ENCODE measurements at regions not wholly inside any gene's neighbourhood (a gene's known extent, or its start where the extent isn't known, plus 50 kb on each side); places are given as distances from the start of the nearest gene placed in this dataset.

DNA sequence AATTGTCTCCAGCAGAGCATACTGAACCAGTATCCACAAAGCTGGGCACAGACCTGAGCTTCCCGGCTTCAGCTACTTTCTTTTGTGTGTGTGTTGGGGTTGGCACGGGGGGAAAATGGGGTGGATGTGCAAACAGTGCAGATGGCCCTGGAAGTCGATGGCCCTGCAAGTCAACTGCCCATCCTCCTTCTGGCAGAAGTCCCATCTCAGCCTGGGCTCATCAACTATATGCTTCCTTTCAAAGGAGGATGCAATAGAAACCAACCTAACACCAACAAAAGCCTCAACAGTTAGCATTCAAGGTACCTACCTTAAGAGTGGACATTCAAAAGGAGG is 55.7 kb downstream of the SOX9 start:
- Histone ChIP-seq H3K36me3 (ENCODE audit: insufficient read depth) (no peaks in the 10 kb centered on the region), H3K4me2 (no peak overlapping the region), H3K9me2 (ENCODE audit: insufficient read depth) (peaks cover 13% of the 10 kb centered on the region), H3K79me2 (replicated peaks; ENCODE audit: insufficient read depth) (no peaks in the 10 kb centered on the region), H3K27ac (ENCODE audit: low read depth) (no peak overlapping the region), H3K4me1 (ENCODE audit: insufficient read depth) (peaks cover 19% of the 10 kb centered on the region; the same call in 1 of the 2 replicates), H3K27me3 (ENCODE audit: insufficient read depth) (no peaks in the 10 kb centered on the region), H3K4me3 (no peak overlapping the region), H3F3A (replicated peaks; ENCODE audit: low read depth) (no peaks in the 10 kb centered on the region), H2AFZ (no peak overlapping the region), H4K20me1 (replicated peaks; ENCODE audit: insufficient read depth) (no peaks in the 10 kb centered on the region)
- H3K4me3 Mint-ChIP-seq: no peak overlapping the region
- TF ChIP-seq EZH2phosphoT487 (IDR thresholded peaks at IDR 0.05; ENCODE audit: unreplicated experiment) (no peak), EZH2 (IDR thresholded peaks at IDR 0.05; ENCODE audit: low read depth, unreplicated experiment) (no peak), JUNB (IDR thresholded peaks at IDR 0.05; ENCODE audit: unreplicated experiment) (no peak), POLR2AphosphoS5 (IDR thresholded peaks at IDR 0.05; ENCODE audit: low read depth) (no peak), NANOG (IDR thresholded peaks at IDR 0.05; ENCODE audit: borderline replicate concordance) (no peak), STAT1 (IDR thresholded peaks at IDR 0.05; ENCODE audit: unreplicated experiment) (no peak), CREB1 (CRISPR knock-in tag; IDR thresholded peaks at IDR 0.05; ENCODE audit: low read depth) (no peak), ZNF114 (CRISPR knock-in tag; IDR thresholded peaks at IDR 0.05) (no peak), ZNF331 (CRISPR knock-in tag; IDR thresholded peaks at IDR 0.05; ENCODE audit: low read depth) (no peak)
- TF ChIP-seq, protein P1, sequence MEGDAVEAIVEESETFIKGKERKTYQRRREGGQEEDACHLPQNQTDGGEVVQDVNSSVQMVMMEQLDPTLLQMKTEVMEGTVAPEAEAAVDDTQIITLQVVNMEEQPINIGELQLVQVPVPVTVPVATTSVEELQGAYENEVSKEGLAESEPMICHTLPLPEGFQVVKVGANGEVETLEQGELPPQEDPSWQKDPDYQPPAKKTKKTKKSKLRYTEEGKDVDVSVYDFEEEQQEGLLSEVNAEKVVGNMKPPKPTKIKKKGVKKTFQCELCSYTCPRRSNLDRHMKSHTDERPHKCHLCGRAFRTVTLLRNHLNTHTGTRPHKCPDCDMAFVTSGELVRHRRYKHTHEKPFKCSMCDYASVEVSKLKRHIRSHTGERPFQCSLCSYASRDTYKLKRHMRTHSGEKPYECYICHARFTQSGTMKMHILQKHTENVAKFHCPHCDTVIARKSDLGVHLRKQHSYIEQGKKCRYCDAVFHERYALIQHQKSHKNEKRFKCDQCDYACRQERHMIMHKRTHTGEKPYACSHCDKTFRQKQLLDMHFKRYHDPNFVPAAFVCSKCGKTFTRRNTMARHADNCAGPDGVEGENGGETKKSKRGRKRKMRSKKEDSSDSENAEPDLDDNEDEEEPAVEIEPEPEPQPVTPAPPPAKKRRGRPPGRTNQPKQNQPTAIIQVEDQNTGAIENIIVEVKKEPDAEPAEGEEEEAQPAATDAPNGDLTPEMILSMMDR (conservative IDR thresholded peaks at IDR 0.05; ENCODE audit: low read depth in 2 of 2): no peak
- TF ChIP-seq, protein P2, sequence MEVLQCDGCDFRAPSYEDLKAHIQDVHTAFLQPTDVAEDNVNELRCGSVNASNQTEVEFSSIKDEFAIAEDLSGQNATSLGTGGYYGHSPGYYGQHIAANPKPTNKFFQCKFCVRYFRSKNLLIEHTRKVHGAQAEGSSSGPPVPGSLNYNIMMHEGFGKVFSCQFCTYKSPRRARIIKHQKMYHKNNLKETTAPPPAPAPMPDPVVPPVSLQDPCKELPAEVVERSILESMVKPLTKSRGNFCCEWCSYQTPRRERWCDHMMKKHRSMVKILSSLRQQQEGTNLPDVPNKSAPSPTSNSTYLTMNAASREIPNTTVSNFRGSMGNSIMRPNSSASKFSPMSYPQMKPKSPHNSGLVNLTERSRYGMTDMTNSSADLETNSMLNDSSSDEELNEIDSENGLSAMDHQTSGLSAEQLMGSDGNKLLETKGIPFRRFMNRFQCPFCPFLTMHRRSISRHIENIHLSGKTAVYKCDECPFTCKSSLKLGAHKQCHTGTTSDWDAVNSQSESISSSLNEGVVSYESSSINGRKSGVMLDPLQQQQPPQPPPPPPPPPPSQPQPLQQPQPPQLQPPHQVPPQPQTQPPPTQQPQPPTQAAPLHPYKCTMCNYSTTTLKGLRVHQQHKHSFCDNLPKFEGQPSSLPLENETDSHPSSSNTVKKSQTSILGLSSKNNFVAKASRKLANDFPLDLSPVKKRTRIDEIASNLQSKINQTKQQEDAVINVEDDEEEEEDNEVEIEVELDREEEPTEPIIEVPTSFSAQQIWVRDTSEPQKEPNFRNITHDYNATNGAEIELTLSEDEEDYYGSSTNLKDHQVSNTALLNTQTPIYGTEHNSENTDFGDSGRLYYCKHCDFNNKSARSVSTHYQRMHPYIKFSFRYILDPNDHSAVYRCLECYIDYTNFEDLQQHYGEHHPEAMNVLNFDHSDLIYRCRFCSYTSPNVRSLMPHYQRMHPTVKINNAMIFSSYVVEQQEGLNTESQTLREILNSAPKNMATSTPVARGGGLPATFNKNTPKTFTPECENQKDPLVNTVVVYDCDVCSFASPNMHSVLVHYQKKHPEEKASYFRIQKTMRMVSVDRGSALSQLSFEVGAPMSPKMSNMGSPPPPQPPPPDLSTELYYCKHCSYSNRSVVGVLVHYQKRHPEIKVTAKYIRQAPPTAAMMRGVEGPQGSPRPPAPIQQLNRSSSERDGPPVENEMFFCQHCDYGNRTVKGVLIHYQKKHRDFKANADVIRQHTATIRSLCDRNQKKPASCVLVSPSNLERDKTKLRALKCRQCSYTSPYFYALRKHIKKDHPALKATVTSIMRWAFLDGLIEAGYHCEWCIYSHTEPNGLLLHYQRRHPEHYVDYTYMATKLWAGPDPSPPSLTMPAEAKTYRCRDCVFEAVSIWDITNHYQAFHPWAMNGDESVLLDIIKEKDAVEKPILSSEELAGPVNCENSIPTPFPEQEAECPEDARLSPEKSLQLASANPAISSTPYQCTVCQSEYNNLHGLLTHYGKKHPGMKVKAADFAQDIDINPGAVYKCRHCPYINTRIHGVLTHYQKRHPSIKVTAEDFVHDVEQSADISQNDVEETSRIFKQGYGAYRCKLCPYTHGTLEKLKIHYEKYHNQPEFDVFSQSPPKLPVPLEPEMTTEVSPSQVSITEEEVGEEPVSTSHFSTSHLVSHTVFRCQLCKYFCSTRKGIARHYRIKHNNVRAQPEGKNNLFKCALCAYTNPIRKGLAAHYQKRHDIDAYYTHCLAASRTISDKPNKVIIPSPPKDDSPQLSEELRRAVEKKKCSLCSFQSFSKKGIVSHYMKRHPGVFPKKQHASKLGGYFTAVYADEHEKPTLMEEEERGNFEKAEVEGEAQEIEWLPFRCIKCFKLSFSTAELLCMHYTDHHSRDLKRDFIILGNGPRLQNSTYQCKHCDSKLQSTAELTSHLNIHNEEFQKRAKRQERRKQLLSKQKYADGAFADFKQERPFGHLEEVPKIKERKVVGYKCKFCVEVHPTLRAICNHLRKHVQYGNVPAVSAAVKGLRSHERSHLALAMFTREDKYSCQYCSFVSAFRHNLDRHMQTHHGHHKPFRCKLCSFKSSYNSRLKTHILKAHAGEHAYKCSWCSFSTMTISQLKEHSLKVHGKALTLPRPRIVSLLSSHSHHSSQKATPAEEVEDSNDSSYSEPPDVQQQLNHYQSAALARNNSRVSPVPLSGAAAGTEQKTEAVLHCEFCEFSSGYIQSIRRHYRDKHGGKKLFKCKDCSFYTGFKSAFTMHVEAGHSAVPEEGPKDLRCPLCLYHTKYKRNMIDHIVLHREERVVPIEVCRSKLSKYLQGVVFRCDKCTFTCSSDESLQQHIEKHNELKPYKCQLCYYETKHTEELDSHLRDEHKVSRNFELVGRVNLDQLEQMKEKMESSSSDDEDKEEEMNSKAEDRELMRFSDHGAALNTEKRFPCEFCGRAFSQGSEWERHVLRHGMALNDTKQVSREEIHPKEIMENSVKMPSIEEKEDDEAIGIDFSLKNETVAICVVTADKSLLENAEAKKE (CRISPR knock-in tag; IDR thresholded peaks at IDR 0.05): no peak
- TF ChIP-seq, protein P3, sequence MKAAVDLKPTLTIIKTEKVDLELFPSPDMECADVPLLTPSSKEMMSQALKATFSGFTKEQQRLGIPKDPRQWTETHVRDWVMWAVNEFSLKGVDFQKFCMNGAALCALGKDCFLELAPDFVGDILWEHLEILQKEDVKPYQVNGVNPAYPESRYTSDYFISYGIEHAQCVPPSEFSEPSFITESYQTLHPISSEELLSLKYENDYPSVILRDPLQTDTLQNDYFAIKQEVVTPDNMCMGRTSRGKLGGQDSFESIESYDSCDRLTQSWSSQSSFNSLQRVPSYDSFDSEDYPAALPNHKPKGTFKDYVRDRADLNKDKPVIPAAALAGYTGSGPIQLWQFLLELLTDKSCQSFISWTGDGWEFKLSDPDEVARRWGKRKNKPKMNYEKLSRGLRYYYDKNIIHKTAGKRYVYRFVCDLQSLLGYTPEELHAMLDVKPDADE (IDR thresholded peaks at IDR 0.05): no peak
- TF ChIP-seq, protein P4, sequence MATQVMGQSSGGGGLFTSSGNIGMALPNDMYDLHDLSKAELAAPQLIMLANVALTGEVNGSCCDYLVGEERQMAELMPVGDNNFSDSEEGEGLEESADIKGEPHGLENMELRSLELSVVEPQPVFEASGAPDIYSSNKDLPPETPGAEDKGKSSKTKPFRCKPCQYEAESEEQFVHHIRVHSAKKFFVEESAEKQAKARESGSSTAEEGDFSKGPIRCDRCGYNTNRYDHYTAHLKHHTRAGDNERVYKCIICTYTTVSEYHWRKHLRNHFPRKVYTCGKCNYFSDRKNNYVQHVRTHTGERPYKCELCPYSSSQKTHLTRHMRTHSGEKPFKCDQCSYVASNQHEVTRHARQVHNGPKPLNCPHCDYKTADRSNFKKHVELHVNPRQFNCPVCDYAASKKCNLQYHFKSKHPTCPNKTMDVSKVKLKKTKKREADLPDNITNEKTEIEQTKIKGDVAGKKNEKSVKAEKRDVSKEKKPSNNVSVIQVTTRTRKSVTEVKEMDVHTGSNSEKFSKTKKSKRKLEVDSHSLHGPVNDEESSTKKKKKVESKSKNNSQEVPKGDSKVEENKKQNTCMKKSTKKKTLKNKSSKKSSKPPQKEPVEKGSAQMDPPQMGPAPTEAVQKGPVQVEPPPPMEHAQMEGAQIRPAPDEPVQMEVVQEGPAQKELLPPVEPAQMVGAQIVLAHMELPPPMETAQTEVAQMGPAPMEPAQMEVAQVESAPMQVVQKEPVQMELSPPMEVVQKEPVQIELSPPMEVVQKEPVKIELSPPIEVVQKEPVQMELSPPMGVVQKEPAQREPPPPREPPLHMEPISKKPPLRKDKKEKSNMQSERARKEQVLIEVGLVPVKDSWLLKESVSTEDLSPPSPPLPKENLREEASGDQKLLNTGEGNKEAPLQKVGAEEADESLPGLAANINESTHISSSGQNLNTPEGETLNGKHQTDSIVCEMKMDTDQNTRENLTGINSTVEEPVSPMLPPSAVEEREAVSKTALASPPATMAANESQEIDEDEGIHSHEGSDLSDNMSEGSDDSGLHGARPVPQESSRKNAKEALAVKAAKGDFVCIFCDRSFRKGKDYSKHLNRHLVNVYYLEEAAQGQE (IDR thresholded peaks at IDR 0.05; ENCODE audit: unreplicated experiment): no peak
- peaks cover 8% of the 10 kb centered on the region for H3K27me3 Mint-ChIP-seq (ENCODE audit: insufficient read depth, low read depth, poor library complexity)
- H3K27ac Mint-ChIP-seq: no peak overlapping the region
- no peaks in the 10 kb centered on the region for H3K36me3 Mint-ChIP-seq (ENCODE audit: low read depth)
- peaks cover 35% of the 10 kb centered on the region for H3K4me1 Mint-ChIP-seq
- no peak for ATAC-seq
- no peaks in the 10 kb centered on the region for H3K9me3 Mint-ChIP-seq
- DNase-seq (ENCODE audit: low spot score): no peak

Measured in GM23338 (cell line).